GM10248 (cell line): ENCODE measurements at regions not wholly inside any gene's neighbourhood (a gene's known extent, or its start where the extent isn't known, plus 50 kb on each side); places are given as distances from the start of the nearest gene placed in this dataset.

Experiments used
- CTCF ChIA-PET: fragments of 300-600 bp; sonication (Branson Sonifier 250); formaldehyde crosslinking; extraction: SDS; loops from one replicate; lab custom pipeline; 2021; ENCODE audit warnings: antibody characterized with exemption; lab: Yijun Ruan, JAX
- POLR2A ChIA-PET: fragments of 350-650 bp; sonication (Branson Sonifier 250); formaldehyde crosslinking; extraction: SDS; loops from one replicate; lab custom pipeline; 2020; ENCODE audit warnings: antibody characterized with exemption; lab: Yijun Ruan, JAX
- DNase-seq: peaks from one replicate; pipeline ENCODE4 v3.0.0; 2012; ENCODE audit errors: extremely low spot score
- CTCF ChIP-seq: IDR thresholded peaks from 2 replicates; pipeline ENCODE4 v1.5.1; 2012; ENCODE audit warnings: mild to moderate bottlenecking, low read depth; ENCODE audit errors: extremely low read depth, missing control alignments, control extremely low read depth

GRCh38 chr2:10514273-10514672, 66.1 kb upstream of the ODC1 start:
- CTCF ChIA-PET: no interaction called here
- no peak for TF ChIP-seq CTCF
- POLR2A ChIA-PET: no interaction called here
- no peak for DNase-seq

- no peak for DNase-seq
- no peak for TF ChIP-seq CTCF
- ChIA-PET CTCF (no interaction called here), POLR2A (no interaction called here)
Measured at GRCh38 chr2:10513201-10513600, 65.1 kb upstream of the ODC1 start.

GRCh38 chr2:10508038-10508437, 59.9 kb upstream of the ODC1 start:
- POLR2A ChIA-PET: no interaction called here
- no peak for TF ChIP-seq CTCF

GRCh38 chr2:10507106-10507505, 59.0 kb upstream of the ODC1 start:
- ChIA-PET CTCF (no interaction called here), POLR2A (no interaction called here)
- DNase-seq: no peak
- TF ChIP-seq CTCF: no peak

More at GRCh38 chr2:10508038-10508437, 59.9 kb upstream of the ODC1 start:
- DNase-seq: no peak
- CTCF ChIA-PET: no interaction called here

GRCh38 chr2:10504994-10505820, 57.1 kb upstream of the ODC1 start:
- ChIA-PET POLR2A (interaction anchor here (0.5 kb wide), 1 partner anchor 52 kb away, joined by 3 read pairs; no protein-coding TSS in a partner anchor), CTCF (interaction anchor here (0.6 kb wide), 1 partner anchor 22 kb away, joined by 3 read pairs; no protein-coding TSS in a partner anchor)
- no peak for TF ChIP-seq CTCF
- DNase-seq: no peak

GRCh38 chr2:10504370-10504993, 56.4 kb upstream of the ODC1 start:
- ChIA-PET CTCF (interaction anchor here (0.6 kb wide), 1 partner anchor 22 kb away, joined by 3 read pairs; no protein-coding TSS in a partner anchor), POLR2A (interaction anchor here (0.5 kb wide), 1 partner anchor 51 kb away, joined by 3 read pairs; no protein-coding TSS in a partner anchor)
- no peak for DNase-seq
- no peak for TF ChIP-seq CTCF
